A673 (cell line): ENCODE measurements at regions not wholly inside any gene's neighbourhood (a gene's known extent, or its start where the extent isn't known, plus 50 kb on each side); places are given as distances from the start of the nearest gene placed in this dataset.

Experiments used
- BruUV-seq: library from RNA; stranded (reverse); fragments of 400-500 nt; replicated peaks from 2 replicates; lab custom pipeline; 2021; lab: Mats Ljungman, UMichigan
- CTCF ChIA-PET: fragments of 300-600 bp; sonication (Branson Sonifier 250); formaldehyde crosslinking; loops from one replicate; lab custom pipeline; 2022; ENCODE audit warnings: antibody characterized with exemption; lab: Charles Lee
- POLR2A ChIA-PET: fragments of 300-600 bp; sonication (Branson Sonifier 250); formaldehyde crosslinking; loops from one replicate; lab custom pipeline; 2022; ENCODE audit warnings: antibody characterized with exemption; ENCODE audit not compliant: low non-redundant PET; lab: Charles Lee
- DNase-seq: peaks from one replicate; pipeline ENCODE4 v3.0.0-alpha.2; 2015; ENCODE audit warnings: low spot score
- H3K27ac ChIP-seq: fragments of 200-600 bp; sonication (generic); 2 replicates; pipeline ENCODE4 v1.5.1; 2016; ENCODE audit warnings: mixed run types, low read depth, mild to moderate bottlenecking, mixed read lengths, antibody characterized with exemption, low read length; ENCODE audit not compliant: poor library complexity, severe bottlenecking
- H3K27me3 ChIP-seq: fragments of 200-600 bp; sonication (generic); replicated peaks from 2 replicates; pipeline ENCODE4 v1.6.1; 2017; ENCODE audit warnings: mixed run types, low read depth, mild to moderate bottlenecking, mixed read lengths, antibody characterized with exemption, low read length; ENCODE audit not compliant: insufficient read depth, poor library complexity
- H3K36me3 ChIP-seq: fragments of 200-600 bp; sonication (generic); 2 replicates; pipeline ENCODE4 v1.6.1; 2016; ENCODE audit warnings: mixed run types, mild to moderate bottlenecking, mixed read lengths, antibody characterized with exemption, low read length; ENCODE audit not compliant: insufficient read depth, poor library complexity, severe bottlenecking
- H3K4me1 ChIP-seq: fragments of 200-600 bp; sonication (generic); 2 replicates; pipeline ENCODE4 v1.6.1; 2017; ENCODE audit warnings: mixed run types, mild to moderate bottlenecking, mixed read lengths, antibody characterized with exemption, low read length; ENCODE audit not compliant: insufficient read depth, poor library complexity, severe bottlenecking
- H3K4me3 ChIP-seq: fragments of 200-600 bp; sonication (generic); 2 replicates; pipeline ENCODE4 v1.5.1; 2016; ENCODE audit warnings: low read depth, mixed run types, mild to moderate bottlenecking, mixed read lengths, low read length; ENCODE audit not compliant: poor library complexity, severe bottlenecking
- H3K9me3 ChIP-seq: fragments of 200-600 bp; sonication (generic); 2 replicates; pipeline ENCODE4 v1.6.1; 2016; ENCODE audit warnings: mixed run types, low read depth, mild to moderate bottlenecking, mixed read lengths, antibody characterized with exemption, low read length; ENCODE audit not compliant: poor library complexity, severe bottlenecking
- EZH2 ChIP-seq: fragments of 200-600 bp; sonication (generic); IDR thresholded peaks from 2 replicates; pipeline ENCODE4 v1.6.1; 2017; ENCODE audit warnings: borderline replicate concordance, low read depth, mild to moderate bottlenecking, mixed read lengths, antibody characterized with exemption, low read length; ENCODE audit not compliant: poor library complexity, severe bottlenecking
- intact Hi-C: fragments of 100-400 bp; cut with micrococcal nuclease; formaldehyde crosslinking; loops from one replicate; pipeline ENCODE4 v1.10.0; 2022; ENCODE audit not compliant: unreplicated experiment
- TF ChIP-seq, protein P1 (sequence below): fragments of 300-800, 200-600 bp; sonication (generic); conservative IDR thresholded peaks from 2 replicates; pipeline ENCODE4 v1.5.1; 2017; ENCODE audit warnings: low read depth, mild to moderate bottlenecking, antibody characterized with exemption, low read length, moderate library complexity, mixed read lengths

DNA sequence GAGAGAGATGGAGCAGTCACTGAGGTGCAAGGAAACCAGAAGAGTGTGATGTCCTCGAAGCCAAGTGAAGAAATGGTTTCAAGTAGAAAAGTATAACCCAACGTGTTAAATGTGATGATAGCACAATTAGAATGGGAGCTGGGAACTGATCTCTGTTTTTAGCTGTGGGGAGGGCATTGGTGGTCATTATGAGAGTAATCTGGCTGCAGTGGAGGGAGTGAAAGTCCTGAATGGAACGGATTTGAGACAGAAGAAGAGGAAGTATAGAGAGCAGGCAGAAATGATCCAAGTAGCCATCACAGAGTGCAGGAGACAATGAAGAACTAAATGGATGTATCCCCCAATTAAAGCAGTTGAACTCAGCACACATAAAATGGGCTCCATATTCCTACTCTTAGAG, 235.3 kb downstream of the IGSF11 start:
- TF ChIP-seq EZH2 = no peak
- Histone ChIP-seq H3K4me1 (no peaks in the 10 kb centered on the region), H3K9me3 (no peaks in the 10 kb centered on the region), H3K4me3 (no peak overlapping the region), H3K27me3 (no peaks in the 10 kb centered on the region), H3K36me3 (no peaks in the 10 kb centered on the region), H3K27ac (no peak overlapping the region)
- no peak for DNase-seq
- intact Hi-C loops = no loop called here
- ChIA-PET POLR2A (no interaction called here), CTCF (no interaction called here)
- no TSS peak for BruUV-seq

GRCh38 chr3:118801899-118802298, 232.7 kb downstream of the IGSF11 start:
- POLR2A ChIA-PET = no interaction called here
- intact Hi-C loops = no loop called here
- TF ChIP-seq, protein P1, sequence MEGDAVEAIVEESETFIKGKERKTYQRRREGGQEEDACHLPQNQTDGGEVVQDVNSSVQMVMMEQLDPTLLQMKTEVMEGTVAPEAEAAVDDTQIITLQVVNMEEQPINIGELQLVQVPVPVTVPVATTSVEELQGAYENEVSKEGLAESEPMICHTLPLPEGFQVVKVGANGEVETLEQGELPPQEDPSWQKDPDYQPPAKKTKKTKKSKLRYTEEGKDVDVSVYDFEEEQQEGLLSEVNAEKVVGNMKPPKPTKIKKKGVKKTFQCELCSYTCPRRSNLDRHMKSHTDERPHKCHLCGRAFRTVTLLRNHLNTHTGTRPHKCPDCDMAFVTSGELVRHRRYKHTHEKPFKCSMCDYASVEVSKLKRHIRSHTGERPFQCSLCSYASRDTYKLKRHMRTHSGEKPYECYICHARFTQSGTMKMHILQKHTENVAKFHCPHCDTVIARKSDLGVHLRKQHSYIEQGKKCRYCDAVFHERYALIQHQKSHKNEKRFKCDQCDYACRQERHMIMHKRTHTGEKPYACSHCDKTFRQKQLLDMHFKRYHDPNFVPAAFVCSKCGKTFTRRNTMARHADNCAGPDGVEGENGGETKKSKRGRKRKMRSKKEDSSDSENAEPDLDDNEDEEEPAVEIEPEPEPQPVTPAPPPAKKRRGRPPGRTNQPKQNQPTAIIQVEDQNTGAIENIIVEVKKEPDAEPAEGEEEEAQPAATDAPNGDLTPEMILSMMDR = no peak
- no peak for TF ChIP-seq EZH2
- CTCF ChIA-PET = interaction anchor here (0.5 kb wide), 1 partner anchor 642 kb away, joined by 3 read pairs; no protein-coding TSS in a partner anchor
- Histone ChIP-seq H3K9me3 (no peaks in the 10 kb centered on the region), H3K36me3 (no peaks in the 10 kb centered on the region), H3K27ac (no peak overlapping the region), H3K4me3 (no peak overlapping the region), H3K27me3 (no peaks in the 10 kb centered on the region), H3K4me1 (no peaks in the 10 kb centered on the region)
- BruUV-seq = no TSS peak
- DNase-seq = no peak

DNA sequence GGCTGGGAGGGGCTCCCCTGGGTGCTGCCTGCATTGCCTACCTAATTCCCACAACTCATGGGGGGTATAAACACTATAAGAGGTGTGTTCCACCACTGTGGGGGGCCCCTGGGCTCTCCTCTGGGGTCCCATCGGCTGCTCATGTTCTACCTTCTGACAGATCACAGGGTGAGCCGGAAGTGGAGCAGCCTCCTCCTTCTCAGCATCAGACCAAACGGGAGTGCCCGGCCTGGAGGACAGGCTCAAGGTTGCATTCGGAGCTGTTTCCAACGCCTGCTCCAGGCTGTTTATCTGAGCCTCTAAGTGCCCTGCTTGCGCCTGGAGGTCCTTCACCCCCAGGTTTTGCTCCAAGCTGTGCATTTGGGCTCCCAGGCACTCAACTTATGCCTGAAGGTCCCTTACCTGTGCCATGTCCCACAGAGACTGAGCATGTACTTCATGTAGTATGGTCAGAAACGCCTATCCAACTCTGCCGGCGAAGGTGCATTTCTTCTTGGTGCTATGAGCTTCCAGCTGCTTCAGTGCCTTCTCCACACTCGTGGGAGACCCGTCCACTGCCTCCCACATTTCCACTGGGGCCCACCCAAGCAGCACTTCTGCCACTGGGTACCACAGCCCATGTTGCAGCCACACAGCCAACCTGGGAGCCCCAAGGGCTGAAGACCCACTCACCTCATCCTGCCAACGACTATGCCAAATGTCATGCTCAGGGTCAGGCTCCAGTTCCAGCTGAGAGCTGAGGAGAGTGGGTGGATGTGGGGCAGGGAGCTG, 232.1 kb downstream of the IGSF11 start:
- intact Hi-C loops = no loop called here
- Histone ChIP-seq H3K27ac (no peak overlapping the region), H3K4me1 (no peaks in the 10 kb centered on the region), H3K27me3 (no peaks in the 10 kb centered on the region), H3K36me3 (no peaks in the 10 kb centered on the region), H3K9me3 (no peaks in the 10 kb centered on the region), H3K4me3 (no peak overlapping the region)
- TF ChIP-seq EZH2 = no peak
- TF ChIP-seq, protein P1 = no peak
- ChIA-PET CTCF (interaction anchor here (0.5 kb wide), 1 partner anchor 643 kb away, joined by 3 read pairs; no protein-coding TSS in a partner anchor), POLR2A (no interaction called here)
- BruUV-seq = no TSS peak
- no peak for DNase-seq
